GM10248 (cell line): ENCODE measurements at regions not wholly inside any gene's neighbourhood (a gene's known extent, or its start where the extent isn't known, plus 50 kb on each side); places are given as distances from the start of the nearest gene placed in this dataset.
"Not testable (repeated sequence)": the region's sequence is repeated elsewhere in the genome, so short reads cannot be mapped to it uniquely, and the experiment has no call there.

Experiments
- CTCF ChIA-PET: fragments of 300-600 bp; sonication (Branson Sonifier 250); formaldehyde crosslinking; extraction: SDS; loops from one replicate; lab custom pipeline; 2021; ENCODE audit warnings: antibody characterized with exemption; lab: Yijun Ruan, JAX
- POLR2A ChIA-PET: fragments of 350-650 bp; sonication (Branson Sonifier 250); formaldehyde crosslinking; extraction: SDS; loops from one replicate; lab custom pipeline; 2020; ENCODE audit warnings: antibody characterized with exemption; lab: Yijun Ruan, JAX
- DNase-seq: peaks from one replicate; pipeline ENCODE4 v3.0.0; 2012; ENCODE audit errors: extremely low spot score
- CTCF ChIP-seq: IDR thresholded peaks from 2 replicates; pipeline ENCODE4 v1.5.1; 2012; ENCODE audit warnings: mild to moderate bottlenecking, low read depth; ENCODE audit errors: extremely low read depth, missing control alignments, control extremely low read depth

GRCh38 chrX:82711457-82711856, 796.6 kb upstream of the POU3F4 start:
- POLR2A ChIA-PET, result no interaction called here
- CTCF ChIA-PET, result no interaction called here
- DNase-seq, result no peak
- TF ChIP-seq CTCF, result no peak

- TF ChIP-seq CTCF, result no peak
- DNase-seq, result no peak
- ChIA-PET CTCF (no interaction called here), POLR2A (no interaction called here)
Observed at GRCh38 chrX:82721891-82722290, 786.2 kb upstream of the POU3F4 start.

- no peak for TF ChIP-seq CTCF
- DNase-seq, result no peak
- CTCF ChIA-PET, result no interaction called here
- POLR2A ChIA-PET, result no interaction called here
Observed at GRCh38 chrX:82723806-82724205, 784.3 kb upstream of the POU3F4 start.

GRCh38 chrX:82727436-82727835, 780.7 kb upstream of the POU3F4 start:
- DNase-seq, CTCF ChIA-PET: not testable (repeated sequence)

GRCh38 chrX:82732861-82733260, 775.2 kb upstream of the POU3F4 start:
- POLR2A ChIA-PET, result no interaction called here
- DNase-seq, result no peak
- CTCF ChIA-PET, result no interaction called here
- no peak for TF ChIP-seq CTCF

More at GRCh38 chrX:82727436-82727835, 780.7 kb upstream of the POU3F4 start:
- POLR2A ChIA-PET, result not testable (repeated sequence)

- CTCF ChIA-PET, result no interaction called here
- no peak for TF ChIP-seq CTCF
- POLR2A ChIA-PET, result no interaction called here
- DNase-seq, result no peak
Observed at GRCh38 chrX:82734140-82734539, 774.0 kb upstream of the POU3F4 start.

- POLR2A ChIA-PET, CTCF ChIA-PET, DNase-seq: not testable (repeated sequence)
Observed at GRCh38 chrX:82738313-82738712, 769.8 kb upstream of the POU3F4 start.

GRCh38 chrX:82742351-82742750, 765.7 kb upstream of the POU3F4 start:
- ChIA-PET POLR2A (no interaction called here), CTCF (no interaction called here)
- no peak for DNase-seq
- TF ChIP-seq CTCF, result no peak

GRCh38 chrX:82745725-82746124, 762.4 kb upstream of the POU3F4 start:
- DNase-seq, CTCF ChIA-PET, POLR2A ChIA-PET: not testable (repeated sequence)
